Large intestine (tissue), 3 donors: ENCODE measurements at regions not wholly inside any gene's neighbourhood (a gene's known extent, or its start where the extent isn't known, plus 50 kb on each side); places are given as distances from the start of the nearest gene placed in this dataset.
"Not testable (repeated sequence)": the region's sequence is repeated elsewhere in the genome, so short reads cannot be mapped to it uniquely, and the experiment has no call there.

Experiments
- DNase-seq, 2 donors: peaks; one replicate each; pipeline versions ENCODE4 v3.0.0 to v3.0.0-alpha.2; 2013
- H3K27ac ChIP-seq: one replicate; pipeline ENCODE4 v1.5.1; 2013; ENCODE audit warnings: low read length
- H3K27me3 ChIP-seq: 2 replicates; pipeline ENCODE4 v1.6.1; 2013; ENCODE audit warnings: low read length; ENCODE audit not compliant: control insufficient read depth, insufficient read depth
- H3K36me3 ChIP-seq: 2 replicates; pipeline ENCODE4 v1.6.1; 2013; ENCODE audit warnings: low read length; ENCODE audit not compliant: control insufficient read depth, insufficient read depth
- H3K4me1 ChIP-seq: one replicate; pipeline ENCODE4 v1.6.1; 2013; ENCODE audit warnings: low read length; ENCODE audit not compliant: control insufficient read depth, insufficient read depth
- H3K4me3 ChIP-seq: one replicate; pipeline ENCODE4 v1.5.1; 2013; ENCODE audit warnings: low read length
- H3K9me3 ChIP-seq: one replicate; pipeline ENCODE4 v1.6.1; 2013; ENCODE audit warnings: mild to moderate bottlenecking, low read depth, low read length, moderate library complexity; ENCODE audit not compliant: control insufficient read depth
- WGBS: methylation state at CpG from one replicate; pipeline ENCODE4 v1.1.5; 2013; ENCODE audit warnings: low lambda C conversion rate; ENCODE audit not compliant: insufficient coverage; 5-methylcytosine and 5-hydroxymethylcytosine counted together

DNA sequence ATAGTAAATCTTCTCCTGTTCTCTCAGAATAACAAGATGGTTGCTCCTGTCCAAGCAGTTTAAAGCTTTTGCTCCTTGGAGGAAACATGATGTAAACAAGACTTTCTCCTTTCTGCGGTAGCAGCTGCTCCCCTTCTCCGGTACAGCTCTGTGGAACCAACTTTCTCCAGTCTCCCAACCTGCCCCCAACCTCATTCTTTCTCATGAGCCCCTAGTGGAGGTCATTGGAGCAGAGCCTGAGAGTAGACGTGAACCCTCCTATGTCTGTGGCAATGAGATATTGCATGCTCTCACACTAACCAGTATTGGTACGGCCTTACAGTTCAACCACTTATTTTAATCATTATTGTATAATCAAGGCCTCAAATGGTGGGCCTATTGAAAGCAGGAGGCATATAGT, 483.8 kb upstream of the CDH10 start:
- Histone ChIP-seq H3K4me1 (no peaks in the 10 kb centered on the region), H3K9me3 (no peaks in the 10 kb centered on the region), H3K27me3 (no peaks in the 10 kb centered on the region), H3K4me3 (no peak overlapping the region), H3K27ac (no peak overlapping the region), H3K36me3 (no peaks in the 10 kb centered on the region)
- DNase-seq = no peak
- no CpG with 5 or more reads among the region's 4 CpGs for WGBS

DNA sequence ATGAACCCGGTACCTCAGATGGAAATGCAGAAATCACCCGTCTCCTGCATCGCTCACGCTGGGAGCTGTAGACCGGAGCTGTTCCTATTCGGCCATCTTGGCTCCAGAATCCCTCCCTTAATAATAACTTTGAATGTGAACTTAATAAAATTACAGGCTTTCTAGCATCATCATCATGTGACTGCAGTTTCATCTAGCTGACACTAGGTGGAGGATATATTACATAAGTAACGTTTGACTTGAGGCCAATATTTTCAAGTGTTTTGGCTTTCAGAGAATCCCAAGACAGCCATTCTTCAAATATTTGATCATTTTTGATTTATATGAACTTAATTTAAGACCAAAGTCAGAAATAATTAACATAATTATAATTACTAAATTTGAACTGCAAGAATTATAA, 474.9 kb upstream of the CDH10 start:
- no peak for DNase-seq
- H3K27me3 ChIP-seq = no peaks in the 10 kb centered on the region
- H3K36me3 ChIP-seq = no peaks in the 10 kb centered on the region
- no peak overlapping the region for H3K27ac ChIP-seq
- no peaks in the 10 kb centered on the region for H3K4me1 ChIP-seq
- WGBS = 100% methylated on average over 1 of the region's 7 CpGs
- no peak overlapping the region for H3K4me3 ChIP-seq
- H3K9me3 ChIP-seq = no peaks in the 10 kb centered on the region

DNA sequence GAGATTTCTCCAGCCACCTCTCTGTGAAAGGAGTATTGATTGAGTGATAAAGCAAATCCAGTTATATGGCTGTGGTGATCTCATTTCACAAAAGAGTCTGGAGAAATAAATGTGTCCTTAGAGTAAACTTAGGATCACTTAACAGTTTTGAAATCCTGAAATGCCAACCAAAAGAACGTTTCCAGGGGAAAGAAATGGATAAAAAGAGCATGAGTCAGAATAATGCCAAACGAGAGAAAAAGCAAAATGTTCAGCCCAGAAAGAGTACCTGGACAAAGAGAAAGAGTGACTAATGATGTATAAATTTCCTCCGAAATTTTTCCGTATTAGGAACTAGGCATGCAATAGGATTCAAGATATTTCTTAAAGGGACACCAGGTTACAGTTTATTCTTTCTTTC, 463.1 kb upstream of the CDH10 start:
- no peak overlapping the region for H3K27ac ChIP-seq
- no peaks in the 10 kb centered on the region for H3K9me3 ChIP-seq
- H3K4me1 ChIP-seq = no peaks in the 10 kb centered on the region
- H3K36me3 ChIP-seq = no peaks in the 10 kb centered on the region
- 82% methylated on average over 3 of the region's 4 CpGs for WGBS
- H3K4me3 ChIP-seq = no peak overlapping the region
- DNase-seq = no peak
- H3K27me3 ChIP-seq = no peaks in the 10 kb centered on the region

DNA sequence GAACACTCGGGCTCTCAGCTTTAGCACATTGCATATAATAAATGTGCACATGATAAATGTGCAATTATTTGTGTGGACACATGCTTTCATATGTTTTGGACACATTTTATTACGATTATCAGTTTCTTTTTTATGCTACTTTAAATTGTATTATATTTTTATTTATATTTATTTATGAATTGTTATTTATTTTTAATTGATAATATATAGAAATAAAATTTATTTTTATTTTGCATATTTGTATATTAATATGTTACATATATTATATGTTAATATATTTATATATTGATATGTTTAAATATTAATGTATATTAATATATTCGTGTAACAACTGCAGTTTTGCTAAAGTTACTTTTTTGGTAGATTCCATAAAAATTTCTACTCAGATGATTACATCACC, 454.8 kb upstream of the CDH10 start:
- 86% methylated on average over 3 of the region's 3 CpGs for WGBS
- Histone ChIP-seq H3K27me3 (no peaks in the 10 kb centered on the region), H3K27ac (no peak overlapping the region), H3K9me3 (no peaks in the 10 kb centered on the region), H3K4me1 (no peaks in the 10 kb centered on the region), H3K4me3 (no peak overlapping the region), H3K36me3 (no peaks in the 10 kb centered on the region)
- DNase-seq = no peak

DNA sequence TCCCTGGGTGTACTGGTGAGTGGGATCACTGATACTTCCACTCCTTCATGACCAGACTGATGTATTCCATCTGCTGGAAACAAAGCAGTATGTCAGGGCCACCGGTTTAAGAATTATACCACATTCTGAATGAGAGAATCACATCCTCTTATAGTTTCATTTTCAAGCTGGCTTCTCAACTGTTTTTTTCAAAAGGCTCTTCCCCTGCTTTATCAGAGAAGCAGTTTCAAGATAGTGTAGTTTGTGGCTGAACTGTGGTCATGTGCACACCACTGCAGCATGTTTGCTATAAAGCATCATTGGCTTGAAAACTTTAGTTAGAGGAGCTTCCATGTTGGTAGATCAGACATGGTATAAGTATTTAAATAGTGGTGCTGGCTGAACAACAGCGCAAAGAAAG, 450.5 kb upstream of the CDH10 start:
- Histone ChIP-seq H3K4me3 (no peak overlapping the region), H3K9me3 (no peaks in the 10 kb centered on the region), H3K4me1 (no peaks in the 10 kb centered on the region), H3K27me3 (no peaks in the 10 kb centered on the region), H3K36me3 (no peaks in the 10 kb centered on the region), H3K27ac (no peak overlapping the region)
- 100% methylated on average over 1 of the region's 2 CpGs for WGBS
- no peak for DNase-seq

DNA sequence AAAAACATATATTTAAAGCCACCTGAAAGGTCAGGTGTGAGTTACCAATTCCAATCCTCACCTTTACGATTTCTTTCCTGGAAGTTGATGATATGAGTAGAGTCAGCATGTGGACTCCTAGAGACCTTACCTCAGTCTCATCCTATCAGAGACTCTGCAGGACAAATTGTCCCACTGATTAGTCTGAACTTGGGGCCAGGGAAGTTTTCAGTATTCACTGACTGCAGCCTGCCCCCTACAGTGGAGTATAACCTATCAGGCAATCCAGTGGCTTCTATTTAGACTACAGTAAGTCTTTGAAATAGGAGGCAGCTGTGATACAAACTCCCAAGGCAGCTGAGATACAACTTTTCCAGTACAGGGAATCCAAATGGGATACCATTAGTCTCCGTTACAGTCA, 449.4 kb upstream of the CDH10 start:
- Histone ChIP-seq H3K27ac (no peak overlapping the region), H3K36me3 (no peaks in the 10 kb centered on the region), H3K27me3 (no peaks in the 10 kb centered on the region), H3K4me1 (no peaks in the 10 kb centered on the region), H3K9me3 (no peaks in the 10 kb centered on the region), H3K4me3 (no peak overlapping the region)
- DNase-seq = no peak
- WGBS = no CpG with 5 or more reads among the region's 2 CpGs

DNA sequence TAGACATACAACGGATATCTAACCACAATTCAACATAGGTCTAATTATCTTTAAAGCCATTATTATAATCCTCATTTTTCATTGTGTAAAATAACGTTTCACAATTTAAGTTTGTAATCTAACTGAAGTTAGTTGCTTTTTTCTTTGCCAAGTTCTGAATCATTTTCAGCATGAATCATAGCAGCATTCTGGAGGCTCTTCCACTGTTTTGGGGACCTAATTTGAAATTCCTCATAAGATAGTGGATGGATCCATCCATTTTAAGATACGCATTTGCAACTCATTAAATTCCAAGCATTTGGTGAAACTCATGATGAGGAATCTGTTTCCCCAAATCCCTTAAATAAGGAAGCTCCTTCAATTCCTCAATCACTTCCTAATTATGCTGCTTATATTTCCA, 447.1 kb upstream of the CDH10 start:
- Histone ChIP-seq H3K9me3 (no peaks in the 10 kb centered on the region), H3K27ac (no peak overlapping the region), H3K4me1 (no peaks in the 10 kb centered on the region), H3K36me3 (no peaks in the 10 kb centered on the region), H3K4me3 (no peak overlapping the region), H3K27me3 (no peaks in the 10 kb centered on the region)
- DNase-seq = no peak
- WGBS = 100% methylated on average over 2 of the region's 3 CpGs

DNA sequence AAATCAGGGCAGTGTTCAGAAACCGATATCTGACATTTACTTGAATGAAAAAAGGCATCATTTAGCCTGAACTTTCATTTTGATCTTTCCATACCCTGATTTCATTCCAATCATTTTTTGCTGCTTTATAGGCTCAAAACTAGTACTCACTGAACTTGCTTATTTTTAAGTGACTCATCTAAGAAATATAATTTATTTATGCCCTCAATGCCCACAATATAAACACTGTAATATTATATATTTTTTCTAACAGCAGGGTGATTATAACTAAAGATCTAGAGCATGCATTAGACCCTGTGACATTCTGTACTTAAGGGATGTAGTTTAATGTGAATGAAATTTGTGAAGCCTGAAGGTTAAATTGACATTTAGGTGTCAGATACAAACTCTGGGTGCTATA, 446.1 kb upstream of the CDH10 start:
- H3K27ac ChIP-seq = no peak overlapping the region
- H3K4me3 ChIP-seq = no peak overlapping the region
- no peaks in the 10 kb centered on the region for H3K9me3 ChIP-seq
- no peaks in the 10 kb centered on the region for H3K4me1 ChIP-seq
- H3K36me3 ChIP-seq = no peaks in the 10 kb centered on the region
- H3K27me3 ChIP-seq = no peaks in the 10 kb centered on the region
- no peak for DNase-seq
- WGBS = 83% methylated on average over 1 of the region's 1 CpG

DNA sequence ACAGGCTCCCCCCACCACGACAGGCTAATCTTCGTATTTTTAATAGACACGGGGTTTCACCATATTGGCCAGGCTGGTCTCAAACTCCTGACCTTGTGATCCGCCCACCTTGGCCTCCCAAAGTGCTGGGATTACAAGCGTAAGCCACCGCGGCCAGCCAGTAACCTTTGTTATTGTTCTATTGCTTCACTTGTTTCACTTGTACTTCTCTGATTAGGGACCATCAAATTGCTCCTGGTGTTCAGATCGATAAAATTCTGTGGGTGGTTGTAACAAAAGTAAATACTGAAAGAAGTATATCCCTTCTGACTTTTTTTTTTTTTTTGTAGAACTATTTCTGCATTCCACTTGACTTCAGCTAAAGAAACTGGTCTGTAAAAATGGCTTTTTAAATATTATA, 445.5 kb upstream of the CDH10 start:
- no peak overlapping the region for H3K27ac ChIP-seq
- H3K4me3 ChIP-seq = no peak overlapping the region
- no peaks in the 10 kb centered on the region for H3K36me3 ChIP-seq
- DNase-seq = no peak
- H3K27me3 ChIP-seq = no peaks in the 10 kb centered on the region
- H3K9me3 ChIP-seq = no peaks in the 10 kb centered on the region
- WGBS = 63% methylated on average over 1 of the region's 8 CpGs
- H3K4me1 ChIP-seq = no peaks in the 10 kb centered on the region

DNA sequence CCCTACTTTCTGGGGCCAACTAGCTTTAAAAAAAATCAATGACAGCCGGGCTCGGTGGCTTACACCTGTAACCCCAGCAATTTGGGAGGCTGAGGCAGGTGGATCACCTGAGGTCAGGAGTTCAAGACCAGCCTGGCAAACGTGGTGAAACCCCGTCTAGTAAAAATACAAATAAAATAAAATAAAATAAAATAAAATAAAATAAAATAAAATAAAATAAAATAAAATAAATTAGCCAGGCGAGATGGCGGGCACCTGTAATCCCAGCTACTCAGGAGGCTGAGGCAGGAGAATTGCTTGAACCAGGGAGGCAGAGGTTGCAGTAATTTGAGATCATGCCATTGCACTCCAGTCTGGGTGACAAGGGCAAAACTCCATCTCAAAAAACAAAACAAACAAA, 443.9 kb upstream of the CDH10 start:
- H3K4me1 ChIP-seq, DNase-seq, H3K9me3 ChIP-seq, H3K27me3 ChIP-seq, H3K36me3 ChIP-seq, H3K4me3 ChIP-seq, H3K27ac ChIP-seq: not testable (repeated sequence)
- 94% methylated on average over 2 of the region's 6 CpGs for WGBS

DNA sequence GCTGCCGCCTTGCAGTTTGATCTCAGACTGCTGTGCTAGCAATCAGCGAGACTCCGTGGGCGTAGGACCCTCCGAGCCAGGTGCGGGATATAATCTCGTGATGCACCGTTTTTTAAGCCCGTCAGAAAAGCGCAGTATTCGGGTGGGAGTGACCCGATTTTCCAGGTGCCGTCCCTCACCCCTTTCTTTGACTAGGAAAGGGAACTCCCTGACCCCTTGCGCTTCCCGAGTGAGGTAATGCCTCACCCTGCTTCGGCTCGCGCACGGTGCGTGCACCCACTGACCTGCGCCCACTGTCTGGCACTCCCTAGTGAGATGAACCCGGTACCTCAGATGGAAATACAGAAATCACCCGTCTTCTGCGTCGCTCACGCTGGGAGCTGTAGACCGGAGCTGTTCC, 438.5 kb upstream of the CDH10 start:
- DNase-seq, H3K36me3 ChIP-seq, H3K4me3 ChIP-seq, H3K27me3 ChIP-seq, H3K27ac ChIP-seq, H3K4me1 ChIP-seq, H3K9me3 ChIP-seq: not testable (repeated sequence)
- no CpG with 5 or more reads among the region's 27 CpGs for WGBS
